Naive thymus-derived CD4-positive, alpha-beta T cell (primary cell): ENCODE measurements at regions not wholly inside any gene's neighbourhood (a gene's known extent, or its start where the extent isn't known, plus 50 kb on each side); places are given as distances from the start of the nearest gene placed in this dataset.

ENCODE experiments used
- ATAC-seq: fragments of 150-1000 bp; cut with Tn5 transposase; 2 replicates; pipeline ENCODE4 v1.10.0; 2021; ENCODE audit warnings: mild to moderate bottlenecking, moderate library complexity
- CTCF ChIA-PET: fragments of 350-600 bp; sonication (Branson Sonifier 250); formaldehyde crosslinking; loops from one replicate; lab custom pipeline; 2021; ENCODE audit warnings: antibody characterized with exemption; lab: Charles Lee
- POLR2A ChIA-PET: fragments of 350-600 bp; sonication (Branson Sonifier 250); formaldehyde crosslinking; loops from one replicate; lab custom pipeline; 2021; ENCODE audit warnings: antibody characterized with exemption, inconsistent platforms; lab: Charles Lee
- DNase-seq, 9 donors: peaks; one replicate each; pipeline versions ENCODE4 v3.0.0 to v3.0.0-alpha.2; 2020 to 2022; ENCODE audit warnings: mixed read lengths in 1 of 9
- H3K27ac ChIP-seq: one replicate; pipeline ENCODE4 v1.7.0; 2013; ENCODE audit warnings: mild to moderate bottlenecking, low read depth, low read length, moderate library complexity
- H3K27me3 ChIP-seq, 2 donors: one replicate each; pipeline ENCODE4 v1.7.0; 2013; ENCODE audit warnings: low read length in 2 of 2, mild to moderate bottlenecking in 2 of 2, moderate library complexity in 2 of 2; ENCODE audit not compliant: control insufficient read depth in 2 of 2, insufficient read depth in 2 of 2
- H3K36me3 ChIP-seq, 3 experiments: 1 replicate in 2 of 3; 2 replicates in 1 of 3; pipeline ENCODE4 v1.7.0; 2013; ENCODE audit warnings: low read length in 3 of 3, mild to moderate bottlenecking in 3 of 3, moderate library complexity in 1 of 3; ENCODE audit not compliant: insufficient read depth in 3 of 3, control insufficient read depth in 2 of 3
- H3K4me1 ChIP-seq, 2 donors: one replicate each; pipeline ENCODE4 v1.7.0; 2013; ENCODE audit warnings: low read length in 2 of 2, mild to moderate bottlenecking in 2 of 2, moderate library complexity in 1 of 2; ENCODE audit not compliant: control insufficient read depth in 2 of 2, insufficient read depth in 2 of 2
- H3K4me3 ChIP-seq: 2 replicates; pipeline ENCODE4 v1.7.0; 2013; ENCODE audit warnings: mild to moderate bottlenecking, low read length
- H3K9me3 ChIP-seq, 3 experiments: 1 replicate in 2 of 3; 2 replicates in 1 of 3; pipeline ENCODE4 v1.7.0; 2013; ENCODE audit warnings: low read length in 3 of 3; ENCODE audit not compliant: control insufficient read depth in 2 of 3
- H3K27ac Mint-ChIP-seq, 9 donors: one replicate each; pipeline ENCODE4 v1.8.0; 2020 to 2022; ENCODE audit warnings: mixed read lengths in 9 of 9, mild to moderate bottlenecking in 8 of 9, moderate library complexity in 5 of 9, inconsistent platforms in 2 of 9
- H3K27me3 Mint-ChIP-seq, 5 donors: one replicate each; pipeline ENCODE4 v1.8.0; 2021 to 2022; ENCODE audit warnings: mixed read lengths in 5 of 5, mild to moderate bottlenecking in 1 of 5
- H3K36me3 Mint-ChIP-seq, 5 donors: one replicate each; pipeline ENCODE4 v1.8.0; 2020 to 2022; ENCODE audit warnings: mixed read lengths in 5 of 5, mild to moderate bottlenecking in 3 of 5, inconsistent platforms in 1 of 5
- H3K4me1 Mint-ChIP-seq, 7 donors: one replicate each; pipeline ENCODE4 v1.8.0; 2020 to 2022; ENCODE audit warnings: mixed read lengths in 7 of 7, mild to moderate bottlenecking in 3 of 7, inconsistent platforms in 1 of 7
- H3K4me3 Mint-ChIP-seq, 10 donors: one replicate each; pipeline ENCODE4 v1.8.0; 2020 to 2022; ENCODE audit warnings: mild to moderate bottlenecking in 10 of 10, mixed read lengths in 10 of 10, moderate library complexity in 6 of 10, inconsistent platforms in 2 of 10
- H3K9me3 Mint-ChIP-seq, 11 donors: one replicate each; pipeline ENCODE4 v1.8.0; 2020 to 2022; ENCODE audit warnings: mixed read lengths in 11 of 11, mild to moderate bottlenecking in 4 of 11, inconsistent platforms in 1 of 11, moderate library complexity in 1 of 11
- intact Hi-C, 2 donors: fragments of 100-400 bp; cut with micrococcal nuclease; formaldehyde crosslinking; loops; one replicate each; pipeline ENCODE4 v1.15.1; 2023

- peaks cover 0 to 3% (median 0%) of the 10 kb centered on the region in 7 donors for H3K4me1 Mint-ChIP-seq
- Histone ChIP-seq H3K4me1 (no peaks in the 10 kb centered on the region), H3K27ac (no peak overlapping the region), H3K36me3 (no peaks in the 10 kb centered on the region), H3K4me3 (no peak overlapping the region), H3K9me3 (no peaks in the 10 kb centered on the region), H3K27me3 (no peaks in the 10 kb centered on the region)
- peaks cover 0 to 3% (median 0%) of the 10 kb centered on the region in 5 donors for H3K27me3 Mint-ChIP-seq
- ATAC-seq (no peak), DNase-seq (no peak)
- intact Hi-C loops = no loop called here
- no peaks in the 10 kb centered on the region for H3K36me3 Mint-ChIP-seq
- peaks cover 0 to 9% (median 0%) of the 10 kb centered on the region in 11 donors for H3K9me3 Mint-ChIP-seq
- ChIA-PET CTCF (no interaction called here), POLR2A (no interaction called here)
- H3K27ac Mint-ChIP-seq = no peak overlapping the region
- no peak overlapping the region for H3K4me3 Mint-ChIP-seq
These were observed 666.4 kb upstream of the ZEB2 start for GRCh38 chr2:145186303-145186702.

GRCh38 chr2:145185696-145186095 lies 665.8 kb upstream of the ZEB2 start:
- H3K27ac ChIP-seq = no peak overlapping the region
- CTCF ChIA-PET = no interaction called here
- no peaks in the 10 kb centered on the region for H3K4me1 ChIP-seq
- H3K27me3 ChIP-seq = no peaks in the 10 kb centered on the region
- peaks cover 0 to 6% (median 0%) of the 10 kb centered on the region in 11 donors for H3K9me3 Mint-ChIP-seq
- no peaks in the 10 kb centered on the region for H3K9me3 ChIP-seq
- no peaks in the 10 kb centered on the region for H3K36me3 Mint-ChIP-seq
- DNase-seq = no peak
- H3K27ac Mint-ChIP-seq = no peak overlapping the region
- H3K27me3 Mint-ChIP-seq = peaks cover 0 to 6% (median 0%) of the 10 kb centered on the region in 5 donors
- no peak for ATAC-seq
- H3K4me3 Mint-ChIP-seq = no peak overlapping the region
- no peaks in the 10 kb centered on the region for H3K36me3 ChIP-seq
- POLR2A ChIA-PET = no interaction called here
- intact Hi-C loops = no loop called here
- peaks cover 0 to 3% (median 0%) of the 10 kb centered on the region in 7 donors for H3K4me1 Mint-ChIP-seq
- no peak overlapping the region for H3K4me3 ChIP-seq

DNA sequence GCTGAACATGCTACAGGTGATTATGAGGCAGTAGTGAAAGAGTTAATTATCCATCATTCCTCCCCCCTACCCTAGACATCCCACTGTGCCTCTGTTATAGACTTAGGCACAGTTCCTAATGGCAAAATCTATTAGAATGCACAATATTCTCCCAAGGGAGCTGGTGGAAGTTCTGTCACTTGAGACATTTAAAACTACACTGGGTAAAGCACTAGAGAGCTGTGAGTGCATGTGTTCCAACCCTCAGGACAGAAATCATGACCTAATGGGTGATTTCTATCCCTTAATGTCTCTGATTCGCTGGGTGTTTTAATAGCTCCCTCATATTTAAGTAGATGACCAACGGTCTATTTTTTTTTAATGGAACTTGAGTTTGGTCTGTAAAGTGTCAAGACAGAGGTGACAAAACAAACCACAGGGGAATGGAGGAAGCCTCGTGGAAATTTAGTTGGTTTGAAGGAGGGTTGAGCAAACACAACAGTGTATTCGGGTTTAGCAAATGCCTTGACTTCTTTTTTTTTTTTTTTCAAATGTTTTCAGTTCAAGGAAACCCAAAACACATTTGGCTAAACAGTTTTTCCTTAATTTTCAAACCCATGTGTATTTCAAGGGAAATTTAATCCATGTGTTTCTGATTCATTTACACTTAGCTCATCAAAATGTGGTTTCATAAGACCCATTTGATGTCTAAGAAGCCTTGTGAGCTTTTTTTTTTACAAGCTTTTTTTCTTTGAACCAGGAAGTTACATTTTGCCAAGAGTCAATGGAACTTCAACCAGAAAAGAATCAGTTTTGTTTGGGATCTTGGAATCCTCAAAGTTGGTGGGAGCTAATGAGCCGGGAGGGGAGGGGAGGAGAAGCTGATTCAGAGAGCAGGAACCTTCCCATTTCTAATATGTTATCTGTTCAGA lies 665.1 kb upstream of the ZEB2 start:
- intact Hi-C loops = no loop called here
- DNase-seq = no peak
- H3K36me3 Mint-ChIP-seq = no peaks in the 10 kb centered on the region
- ATAC-seq = no peak
- no peaks in the 10 kb centered on the region for H3K36me3 ChIP-seq
- H3K27ac ChIP-seq = no peak overlapping the region
- H3K9me3 Mint-ChIP-seq = peaks cover 0 to 6% (median 0%) of the 10 kb centered on the region in 11 donors
- no peak overlapping the region for H3K4me3 Mint-ChIP-seq
- no peak overlapping the region for H3K4me3 ChIP-seq
- ChIA-PET POLR2A (no interaction called here), CTCF (no interaction called here)
- H3K27ac Mint-ChIP-seq = no peak overlapping the region
- peaks cover 0 to 3% (median 0%) of the 10 kb centered on the region in 7 donors for H3K4me1 Mint-ChIP-seq
- no peaks in the 10 kb centered on the region for H3K27me3 ChIP-seq
- peaks cover 0 to 6% (median 0%) of the 10 kb centered on the region in 5 donors for H3K27me3 Mint-ChIP-seq
- no peaks in the 10 kb centered on the region for H3K9me3 ChIP-seq
- no peaks in the 10 kb centered on the region for H3K4me1 ChIP-seq

- Mint-ChIP-seq H3K36me3 (no peaks in the 10 kb centered on the region), H3K9me3 (peaks cover 0 to 12% (median 0%) of the 10 kb centered on the region in 11 donors), H3K27me3 (no peaks in the 10 kb centered on the region), H3K27ac (no peak overlapping the region), H3K4me1 (no peaks in the 10 kb centered on the region), H3K4me3 (no peak overlapping the region)
- Histone ChIP-seq H3K4me3 (no peak overlapping the region), H3K9me3 (no peaks in the 10 kb centered on the region), H3K27me3 (no peaks in the 10 kb centered on the region), H3K36me3 (no peaks in the 10 kb centered on the region), H3K4me1 (no peaks in the 10 kb centered on the region), H3K27ac (no peak overlapping the region)
- DNase-seq (no peak), ATAC-seq (no peak)
- ChIA-PET POLR2A (no interaction called here), CTCF (no interaction called here)
- intact Hi-C loops = no loop called here
These were observed 649.4 kb upstream of the ZEB2 start for GRCh38 chr2:145169285-145169684.

GRCh38 chr2:145168091-145168490 lies 648.2 kb upstream of the ZEB2 start:
- Histone ChIP-seq H3K27ac (no peak overlapping the region), H3K4me3 (no peak overlapping the region), H3K4me1 (no peaks in the 10 kb centered on the region), H3K36me3 (no peaks in the 10 kb centered on the region), H3K27me3 (no peaks in the 10 kb centered on the region), H3K9me3 (no peaks in the 10 kb centered on the region)
- H3K4me1 Mint-ChIP-seq = no peaks in the 10 kb centered on the region
- H3K27ac Mint-ChIP-seq = no peak overlapping the region
- ATAC-seq (no peak), DNase-seq (no peak)
- ChIA-PET CTCF (no interaction called here), POLR2A (no interaction called here)
- H3K9me3 Mint-ChIP-seq = peaks cover 0 to 16% (median 0%) of the 10 kb centered on the region in 11 donors
- no peak overlapping the region for H3K4me3 Mint-ChIP-seq
- intact Hi-C loops = no loop called here
- no peaks in the 10 kb centered on the region for H3K27me3 Mint-ChIP-seq
- no peaks in the 10 kb centered on the region for H3K36me3 Mint-ChIP-seq

DNA sequence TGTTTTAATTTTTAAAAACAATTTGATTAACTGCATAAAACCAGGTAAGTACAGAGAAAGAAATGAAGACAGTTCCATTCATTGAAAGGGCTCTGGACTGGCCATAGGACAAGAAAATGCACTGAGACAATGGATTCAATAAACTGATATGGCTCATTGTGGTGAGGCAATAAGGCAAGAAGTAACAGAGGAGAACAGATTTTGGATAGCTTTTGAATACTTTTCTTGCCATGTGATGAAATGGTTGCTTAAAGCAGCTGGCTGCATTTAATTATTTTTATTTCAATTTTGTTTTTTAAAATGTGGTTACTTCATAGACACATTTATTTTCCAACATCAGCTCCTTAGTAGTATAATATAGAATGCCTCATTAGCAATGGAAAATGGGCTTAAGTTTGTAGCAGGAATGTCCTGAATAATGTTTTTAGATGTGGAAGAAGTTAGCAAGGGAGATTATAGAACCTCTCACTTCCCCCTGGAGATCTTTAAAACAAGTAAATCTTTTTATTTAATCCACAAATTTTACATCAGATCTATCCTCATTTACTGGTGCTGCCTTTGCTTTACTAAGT lies 646.9 kb upstream of the ZEB2 start:
- ATAC-seq (no peak), DNase-seq (no peak)
- H3K36me3 Mint-ChIP-seq = no peaks in the 10 kb centered on the region
- POLR2A ChIA-PET = no interaction called here
- H3K4me3 Mint-ChIP-seq = no peak overlapping the region
- no peak overlapping the region for H3K4me3 ChIP-seq
- no peaks in the 10 kb centered on the region for H3K27me3 Mint-ChIP-seq
- no peak overlapping the region for H3K27ac Mint-ChIP-seq
- CTCF ChIA-PET = no interaction called here
- H3K9me3 ChIP-seq = no peaks in the 10 kb centered on the region
- no peaks in the 10 kb centered on the region for H3K4me1 Mint-ChIP-seq
- no peaks in the 10 kb centered on the region for H3K27me3 ChIP-seq
- H3K4me1 ChIP-seq = no peaks in the 10 kb centered on the region
- H3K9me3 Mint-ChIP-seq = peaks cover 0 to 11% (median 0%) of the 10 kb centered on the region in 11 donors
- no peaks in the 10 kb centered on the region for H3K36me3 ChIP-seq
- intact Hi-C loops = no loop called here
- no peak overlapping the region for H3K27ac ChIP-seq
